ENCODE measurements at regions not wholly inside any gene's neighbourhood (a gene's known extent, or its start where the extent isn't known, plus 50 kb on each side); places are given as distances from the start of the nearest gene placed in this dataset.
A peak's percentile ranks its signal among the peaks of the same experiment; 100 is the strongest.

DNA sequence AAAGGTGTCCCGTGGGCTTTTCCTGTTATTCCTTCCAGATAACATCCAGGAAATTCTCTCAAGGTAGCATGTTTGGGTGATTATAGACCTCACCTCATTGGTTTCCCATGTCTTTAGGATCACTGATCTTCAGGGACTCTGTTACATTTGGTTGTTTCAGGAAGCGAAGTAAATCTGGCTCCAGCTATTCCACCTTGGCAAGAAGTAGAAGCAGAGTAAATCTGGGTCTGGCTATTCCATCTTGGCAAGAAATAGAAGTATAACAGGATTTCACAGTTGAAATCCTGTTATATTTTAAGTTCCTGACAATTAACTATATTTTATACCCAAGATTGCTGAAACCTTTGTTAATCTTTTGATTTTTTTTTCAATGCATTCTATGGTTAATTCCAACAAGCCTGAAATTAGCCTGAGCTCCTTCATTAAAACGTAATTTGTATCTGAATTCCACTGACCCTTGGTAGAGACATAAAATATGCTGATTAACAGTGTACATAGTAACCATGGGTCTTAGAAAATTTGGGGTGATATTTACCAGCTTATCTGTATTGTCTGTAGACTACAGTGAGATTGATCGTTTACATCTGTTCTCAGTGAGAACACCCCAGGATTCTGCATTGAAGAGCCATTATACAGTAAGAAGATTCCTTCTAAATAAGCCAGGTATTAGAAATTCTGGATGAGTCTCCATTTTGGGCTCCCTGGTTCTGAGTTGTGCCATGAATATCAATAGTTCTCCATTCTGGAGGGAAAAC is 267.6 kb upstream of the SLITRK6 start:
- Histone ChIP-seq H3K9me3 (ENCODE audit: control insufficient read depth in 5 of 5, low read length in 5 of 5) (no peaks in the 10 kb centered on the region), H3K27me3 (ENCODE audit: control insufficient read depth in 5 of 5, insufficient read depth in 4 of 5, low read length in 5 of 5) (no peaks in the 10 kb centered on the region), H3K27ac (ENCODE audit: low read depth, low read length) (no peak overlapping the region), H3K9ac (ENCODE audit: low read length in 5 of 5) (no peak overlapping the region), H3K36me3 (ENCODE audit: control insufficient read depth in 5 of 5, insufficient read depth in 5 of 5, low read length in 5 of 5) (no peaks in the 10 kb centered on the region), H3K4me1 (ENCODE audit: control insufficient read depth in 5 of 5, insufficient read depth in 5 of 5, low read length in 5 of 5) (no peaks in the 10 kb centered on the region), H3K4me3 (ENCODE audit: low read depth in 1 of 5, low read length in 5 of 5) (no peak overlapping the region)

DNA sequence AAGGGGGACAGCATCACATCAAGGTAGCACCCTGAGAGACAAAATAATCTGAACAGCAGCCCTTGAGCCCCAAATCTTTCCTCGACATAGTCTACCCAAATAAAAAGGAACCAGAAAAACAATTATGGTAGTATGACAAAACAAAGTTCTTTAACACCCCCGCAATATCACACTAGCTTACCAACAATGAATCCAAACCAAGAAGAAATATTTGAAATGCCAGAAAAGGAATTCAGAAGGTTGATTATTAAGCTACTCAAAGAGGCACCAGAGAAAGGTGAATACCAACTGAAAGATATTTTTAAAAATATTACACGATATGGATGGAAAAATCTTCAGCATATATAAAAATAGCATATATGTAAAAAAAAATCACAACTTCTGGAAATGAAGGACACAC is 252.9 kb upstream of the SLITRK6 start:
- no peaks in the 10 kb centered on the region for H3K27me3 ChIP-seq (ENCODE audit: control insufficient read depth in 5 of 5, insufficient read depth in 4 of 5, low read length in 5 of 5)
- no peak overlapping the region for H3K9ac ChIP-seq (ENCODE audit: low read length in 5 of 5)
- H3K36me3 ChIP-seq (ENCODE audit: control insufficient read depth in 5 of 5, insufficient read depth in 5 of 5, low read length in 5 of 5) = no peaks in the 10 kb centered on the region
- no peak overlapping the region for H3K27ac ChIP-seq (ENCODE audit: low read depth, low read length)
- H3K4me1 ChIP-seq (ENCODE audit: control insufficient read depth in 5 of 5, insufficient read depth in 5 of 5, low read length in 5 of 5) = no peaks in the 10 kb centered on the region
- peaks cover 0 to 12% (median 0%) of the 10 kb centered on the region in 5 donors for H3K9me3 ChIP-seq (ENCODE audit: control insufficient read depth in 5 of 5, low read length in 5 of 5)
- H3K4me3 ChIP-seq (ENCODE audit: low read depth in 1 of 5, low read length in 5 of 5) = no peak overlapping the region

DNA sequence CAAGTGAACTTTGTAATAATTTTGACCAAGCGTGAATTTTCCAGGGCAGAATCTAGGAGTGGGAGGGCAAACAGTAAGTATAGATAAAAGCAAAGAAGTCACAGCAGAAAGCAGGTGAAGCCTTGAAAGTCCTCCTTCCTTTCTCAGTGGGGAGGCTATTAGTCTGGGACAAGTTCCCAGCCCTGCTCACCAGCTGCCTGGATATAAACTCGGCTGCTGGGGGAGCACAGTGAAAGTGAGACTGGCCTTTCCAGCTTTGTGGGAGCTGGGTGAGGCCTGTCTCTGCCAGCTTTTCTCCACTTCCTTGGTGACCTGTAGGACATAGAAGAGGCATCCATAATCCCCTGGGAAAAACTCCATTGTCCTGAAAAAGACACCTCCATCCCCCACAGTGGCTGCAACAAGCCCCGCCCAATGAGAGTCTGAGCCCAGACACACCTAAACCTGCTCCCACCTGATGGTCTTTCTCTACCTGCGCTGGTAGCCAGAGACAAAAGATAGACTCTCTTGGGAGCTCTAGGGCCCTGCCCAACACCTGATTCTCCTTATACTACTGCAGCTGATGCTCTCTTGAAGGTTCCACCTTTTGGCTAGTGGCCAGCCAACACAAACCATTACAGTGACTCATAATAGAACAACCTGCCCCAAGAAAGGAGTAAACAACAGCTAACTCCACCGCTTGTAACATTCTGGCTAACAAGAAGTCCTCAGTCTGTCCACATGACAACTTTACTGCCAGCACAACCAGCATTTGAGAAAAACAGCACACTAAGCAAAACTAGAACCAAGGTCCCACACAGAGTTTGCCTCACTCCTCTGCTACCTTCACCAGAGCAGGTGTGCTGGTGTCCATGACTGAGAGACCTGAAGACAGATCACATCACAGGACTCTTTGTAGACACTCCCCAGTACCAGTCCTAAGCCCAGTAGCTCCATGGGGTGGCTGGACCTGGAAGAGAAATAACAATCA is 252.2 kb upstream of the SLITRK6 start:
- Histone ChIP-seq H3K4me3 (ENCODE audit: low read depth in 1 of 5, low read length in 5 of 5) (no peak overlapping the region), H3K4me1 (ENCODE audit: control insufficient read depth in 5 of 5, insufficient read depth in 5 of 5, low read length in 5 of 5) (no peaks in the 10 kb centered on the region)

DNA sequence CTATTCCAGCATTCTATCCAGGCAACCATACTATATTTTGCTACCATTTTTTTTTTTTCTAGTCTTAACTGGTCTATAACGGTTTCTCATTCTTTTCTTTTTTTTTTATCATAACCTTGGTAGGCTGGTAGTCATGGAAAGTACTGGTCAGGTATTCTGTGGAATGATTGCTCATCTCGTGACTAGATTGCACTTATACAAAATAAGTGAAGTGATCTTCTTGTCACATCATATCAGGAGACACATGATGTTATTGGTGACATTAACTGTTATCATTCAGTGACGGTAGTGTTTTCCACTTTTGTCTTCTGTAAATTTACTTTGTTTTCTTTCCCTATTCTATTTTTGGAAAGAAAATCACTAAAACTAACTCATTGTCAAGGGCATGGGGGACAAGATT is 239.3 kb upstream of the SLITRK6 start:
- no peak overlapping the region for H3K9ac ChIP-seq (ENCODE audit: low read length in 5 of 5)
- no peaks in the 10 kb centered on the region for H3K9me3 ChIP-seq (ENCODE audit: control insufficient read depth in 5 of 5, low read length in 5 of 5)
- H3K27ac ChIP-seq (ENCODE audit: low read depth, low read length) = no peak overlapping the region
- H3K4me1 ChIP-seq (ENCODE audit: control insufficient read depth in 5 of 5, insufficient read depth in 5 of 5, low read length in 5 of 5) = no peaks in the 10 kb centered on the region
- H3K27me3 ChIP-seq (ENCODE audit: control insufficient read depth in 5 of 5, insufficient read depth in 4 of 5, low read length in 5 of 5) = no peaks in the 10 kb centered on the region
- no peaks in the 10 kb centered on the region for H3K36me3 ChIP-seq (ENCODE audit: control insufficient read depth in 5 of 5, insufficient read depth in 5 of 5, low read length in 5 of 5)
- no peak overlapping the region for H3K4me3 ChIP-seq (ENCODE audit: low read depth in 1 of 5, low read length in 5 of 5)

More for the DNA sequence above, 252.2 kb upstream of the SLITRK6 start:
- Histone ChIP-seq H3K9ac (ENCODE audit: low read length in 5 of 5) (no peak overlapping the region), H3K27ac (ENCODE audit: low read depth, low read length) (no peak overlapping the region), H3K27me3 (ENCODE audit: control insufficient read depth in 5 of 5, insufficient read depth in 4 of 5, low read length in 5 of 5) (no peaks in the 10 kb centered on the region), H3K9me3 (ENCODE audit: control insufficient read depth in 5 of 5, low read length in 5 of 5) (peaks cover 0 to 12% (median 0%) of the 10 kb centered on the region in 5 donors), H3K36me3 (ENCODE audit: control insufficient read depth in 5 of 5, insufficient read depth in 5 of 5, low read length in 5 of 5) (no peaks in the 10 kb centered on the region)

DNA sequence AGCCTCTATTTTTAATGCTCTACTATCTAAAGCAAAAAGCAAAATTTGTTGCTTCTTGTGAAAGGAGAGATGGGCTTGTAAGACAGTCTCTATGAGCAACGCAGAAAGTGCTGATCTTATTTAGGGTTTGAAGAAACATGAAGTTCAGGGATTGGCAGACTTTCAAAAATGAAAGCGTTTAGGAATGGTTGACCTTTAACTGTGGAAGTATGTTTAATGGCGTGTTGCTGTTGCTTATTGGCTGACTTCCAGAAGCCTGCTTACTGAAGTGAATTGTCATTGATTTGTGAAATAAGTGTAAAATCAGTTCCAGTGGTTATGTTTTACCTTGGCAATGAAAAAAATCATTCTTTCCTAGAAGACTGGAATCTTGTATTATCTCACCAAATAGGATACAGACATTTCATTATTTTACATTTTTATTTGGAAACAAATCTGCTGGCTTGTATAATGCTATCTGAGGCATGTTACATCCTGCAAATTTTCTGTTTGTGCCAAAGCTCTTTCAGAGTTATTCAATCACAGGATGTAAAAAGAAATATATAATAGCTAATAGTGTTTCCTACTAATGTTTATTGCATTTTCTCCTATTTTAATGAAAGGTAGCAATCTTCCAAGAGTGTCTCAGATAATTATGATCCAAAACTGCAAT is 221.3 kb upstream of the SLITRK6 start:
- Histone ChIP-seq H3K27me3 (ENCODE audit: control insufficient read depth in 5 of 5, insufficient read depth in 4 of 5, low read length in 5 of 5) (no peaks in the 10 kb centered on the region), H3K4me3 (ENCODE audit: low read depth in 1 of 5, low read length in 5 of 5) (peak overlapping the region in 1 of 5 donors; percentile 28), H3K27ac (ENCODE audit: low read depth, low read length) (no peak overlapping the region), H3K9ac (ENCODE audit: low read length in 5 of 5) (no peak overlapping the region), H3K9me3 (ENCODE audit: control insufficient read depth in 5 of 5, low read length in 5 of 5) (no peaks in the 10 kb centered on the region), H3K4me1 (ENCODE audit: control insufficient read depth in 5 of 5, insufficient read depth in 5 of 5, low read length in 5 of 5) (peaks cover 0 to 10% (median 9%) of the 10 kb centered on the region in 5 donors), H3K36me3 (ENCODE audit: control insufficient read depth in 5 of 5, insufficient read depth in 5 of 5, low read length in 5 of 5) (no peaks in the 10 kb centered on the region)

DNA sequence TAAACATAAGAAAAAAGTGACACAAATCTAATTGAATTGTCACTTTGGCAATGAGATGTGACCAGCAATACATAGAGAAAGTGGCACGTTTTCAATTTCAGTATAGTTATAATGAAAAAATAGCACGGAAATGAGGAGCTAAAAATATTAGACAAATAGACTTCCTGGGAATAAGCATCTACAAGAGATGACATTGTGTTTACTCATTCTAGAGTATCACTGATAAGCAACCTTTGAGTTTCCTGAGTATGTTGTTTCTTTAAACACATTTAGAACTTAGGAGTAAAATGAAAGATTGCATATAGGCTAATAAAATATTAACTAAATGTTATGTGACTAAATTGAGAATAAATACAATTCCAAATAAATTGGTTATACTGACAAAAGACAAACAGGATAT is 207.1 kb upstream of the SLITRK6 start:
- H3K9me3 ChIP-seq (ENCODE audit: control insufficient read depth in 5 of 5, low read length in 5 of 5) = no peaks in the 10 kb centered on the region
- H3K27me3 ChIP-seq (ENCODE audit: control insufficient read depth in 5 of 5, insufficient read depth in 4 of 5, low read length in 5 of 5) = no peaks in the 10 kb centered on the region
- H3K36me3 ChIP-seq (ENCODE audit: control insufficient read depth in 5 of 5, insufficient read depth in 5 of 5, low read length in 5 of 5) = no peaks in the 10 kb centered on the region
- no peaks in the 10 kb centered on the region for H3K4me1 ChIP-seq (ENCODE audit: control insufficient read depth in 5 of 5, insufficient read depth in 5 of 5, low read length in 5 of 5)
- H3K27ac ChIP-seq (ENCODE audit: low read depth, low read length) = no peak overlapping the region
- H3K4me3 ChIP-seq (ENCODE audit: low read depth in 1 of 5, low read length in 5 of 5) = no peak overlapping the region
- H3K9ac ChIP-seq (ENCODE audit: low read length in 5 of 5) = no peak overlapping the region

DNA sequence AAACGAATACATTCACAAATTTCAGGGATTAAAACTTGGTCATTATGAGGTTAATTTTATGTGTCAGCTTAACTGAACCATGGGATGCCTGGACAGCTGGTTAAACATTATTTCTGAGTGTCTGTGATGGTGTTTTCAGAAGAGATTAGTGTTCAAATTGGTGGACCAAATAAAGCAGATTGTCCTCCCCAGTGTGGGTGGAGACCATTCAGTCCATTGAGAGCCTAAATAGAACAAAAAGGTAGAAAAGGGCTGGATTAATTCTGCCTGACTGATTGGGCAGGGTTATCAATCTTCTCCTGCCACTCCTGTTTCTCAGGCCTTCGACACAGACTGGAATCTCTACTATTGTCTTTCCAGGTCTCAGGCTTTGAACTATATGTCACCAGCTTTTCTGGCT is 203.8 kb upstream of the SLITRK6 start:
- Histone ChIP-seq H3K36me3 (ENCODE audit: control insufficient read depth in 5 of 5, insufficient read depth in 5 of 5, low read length in 5 of 5) (no peaks in the 10 kb centered on the region), H3K4me3 (ENCODE audit: low read depth in 1 of 5, low read length in 5 of 5) (no peak overlapping the region), H3K9me3 (ENCODE audit: control insufficient read depth in 5 of 5, low read length in 5 of 5) (no peaks in the 10 kb centered on the region), H3K27ac (ENCODE audit: low read depth, low read length) (no peak overlapping the region), H3K27me3 (ENCODE audit: control insufficient read depth in 5 of 5, insufficient read depth in 4 of 5, low read length in 5 of 5) (no peaks in the 10 kb centered on the region), H3K4me1 (ENCODE audit: control insufficient read depth in 5 of 5, insufficient read depth in 5 of 5, low read length in 5 of 5) (no peaks in the 10 kb centered on the region), H3K9ac (ENCODE audit: low read length in 5 of 5) (no peak overlapping the region)

DNA sequence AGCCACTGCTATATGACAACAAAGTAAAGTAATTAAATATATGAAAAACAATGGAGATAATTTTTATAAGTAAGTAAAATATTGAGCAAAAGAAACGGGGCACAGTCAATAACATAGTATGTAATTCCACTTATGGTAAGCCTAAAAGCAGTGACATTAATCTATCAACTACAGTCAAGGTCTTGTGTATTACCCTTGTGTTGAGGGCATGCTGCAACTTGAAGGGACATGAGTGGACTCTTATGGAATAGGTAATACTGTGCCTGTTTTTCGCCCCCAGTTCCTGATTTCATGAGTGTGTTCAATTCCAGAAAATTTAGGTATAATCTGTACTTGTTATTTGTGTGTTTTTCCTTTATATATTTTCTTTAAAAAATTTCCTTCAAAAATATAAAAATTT is 201.3 kb upstream of the SLITRK6 start:
- Histone ChIP-seq H3K27ac (ENCODE audit: low read depth, low read length) (no peak overlapping the region), H3K4me3 (ENCODE audit: low read depth in 1 of 5, low read length in 5 of 5) (no peak overlapping the region), H3K27me3 (ENCODE audit: control insufficient read depth in 5 of 5, insufficient read depth in 4 of 5, low read length in 5 of 5) (no peaks in the 10 kb centered on the region), H3K36me3 (ENCODE audit: control insufficient read depth in 5 of 5, insufficient read depth in 5 of 5, low read length in 5 of 5) (no peaks in the 10 kb centered on the region), H3K4me1 (ENCODE audit: control insufficient read depth in 5 of 5, insufficient read depth in 5 of 5, low read length in 5 of 5) (no peaks in the 10 kb centered on the region), H3K9me3 (ENCODE audit: control insufficient read depth in 5 of 5, low read length in 5 of 5) (no peaks in the 10 kb centered on the region), H3K9ac (ENCODE audit: low read length in 5 of 5) (no peak overlapping the region)

DNA sequence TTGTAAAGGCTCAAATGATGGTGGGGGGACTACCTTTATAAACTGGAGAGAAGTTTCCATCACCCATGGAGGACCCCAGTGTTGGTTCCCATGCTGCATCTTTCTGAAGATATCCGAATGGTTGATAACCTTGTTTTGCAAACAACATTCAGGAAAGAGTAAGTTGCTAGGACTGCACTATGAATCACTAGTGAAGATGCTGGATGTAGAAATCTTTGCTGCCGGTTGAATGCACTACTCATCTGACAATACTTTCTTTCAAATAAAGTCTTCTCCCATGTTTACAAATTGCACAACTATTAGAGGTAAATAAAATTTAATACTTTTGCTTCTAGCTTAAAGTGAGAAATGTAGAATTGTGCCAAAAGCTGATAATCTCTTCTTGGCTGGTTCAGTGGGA is 198.4 kb upstream of the SLITRK6 start:
- H3K4me3 ChIP-seq (ENCODE audit: low read depth in 1 of 5, low read length in 5 of 5) = no peak overlapping the region
- H3K4me1 ChIP-seq (ENCODE audit: control insufficient read depth in 5 of 5, insufficient read depth in 5 of 5, low read length in 5 of 5) = no peaks in the 10 kb centered on the region
- no peaks in the 10 kb centered on the region for H3K36me3 ChIP-seq (ENCODE audit: control insufficient read depth in 5 of 5, insufficient read depth in 5 of 5, low read length in 5 of 5)
- H3K9me3 ChIP-seq (ENCODE audit: control insufficient read depth in 5 of 5, low read length in 5 of 5) = no peaks in the 10 kb centered on the region
- no peak overlapping the region for H3K9ac ChIP-seq (ENCODE audit: low read length in 5 of 5)
- H3K27ac ChIP-seq (ENCODE audit: low read depth, low read length) = no peak overlapping the region
- H3K27me3 ChIP-seq (ENCODE audit: control insufficient read depth in 5 of 5, insufficient read depth in 4 of 5, low read length in 5 of 5) = no peaks in the 10 kb centered on the region
